Lower lobe of right lung (tissue), 2 donors: ENCODE measurements at regions not wholly inside any gene's neighbourhood (a gene's known extent, or its start where the extent isn't known, plus 50 kb on each side); places are given as distances from the start of the nearest gene placed in this dataset.

ENCODE experiments used
- ATAC-seq, 2 donors: fragments of 200-7000 bp; cut with Tn5 transposase; one replicate each; pipeline ENCODE4 v1.9.1; 2020 to 2022; ENCODE audit warnings: mild to moderate bottlenecking in 2 of 2, moderate library complexity in 2 of 2
- DNase-seq: peaks from one replicate; pipeline ENCODE4 v3.0.0-alpha.2; 2020
- H3K27ac ChIP-seq: fragments of 200-600 bp; one replicate; pipeline ENCODE4 v1.8.0; 2022
- H3K27me3 ChIP-seq: fragments of 200-600 bp; one replicate; pipeline ENCODE4 v1.8.0; 2022; ENCODE audit warnings: low read depth
- H3K36me3 ChIP-seq: fragments of 200-600 bp; one replicate; pipeline ENCODE4 v1.8.0; 2022; ENCODE audit warnings: mild to moderate bottlenecking
- H3K4me1 ChIP-seq: fragments of 200-600 bp; one replicate; pipeline ENCODE4 v1.8.0; 2022
- H3K4me3 ChIP-seq: fragments of 200-600 bp; one replicate; pipeline ENCODE4 v1.8.0; 2022; ENCODE audit warnings: mild to moderate bottlenecking
- H3K9me3 ChIP-seq: fragments of 200-600 bp; one replicate; pipeline ENCODE4 v1.8.0; 2022
- CTCF ChIP-seq: fragments of 200-600 bp; IDR thresholded peaks from one replicate; pipeline ENCODE4 v1.8.0; 2022; ENCODE audit warnings: antibody characterized with exemption, mild to moderate bottlenecking
- intact Hi-C: fragments of 100-400 bp; cut with DNase I; formaldehyde crosslinking; loops from one replicate; pipeline ENCODE4 v1.11.0; 2022
- donor health status: DM: no; HTN: yes; CAD: no; lungs with severe emphysema.

GRCh38 chr12:114879354-114879753 is 195.4 kb upstream of the TBX3 start:
- Histone ChIP-seq H3K27ac (no peak overlapping the region), H3K4me1 (no peaks in the 10 kb centered on the region), H3K9me3 (no peaks in the 10 kb centered on the region), H3K4me3 (no peak overlapping the region), H3K27me3 (no peaks in the 10 kb centered on the region), H3K36me3 (no peaks in the 10 kb centered on the region)
- no peak for ATAC-seq
- no peak for TF ChIP-seq CTCF
- intact Hi-C loops: no loop called here
- no peak for DNase-seq

- intact Hi-C loops: no loop called here
- H3K36me3 ChIP-seq: no peaks in the 10 kb centered on the region
- no peaks in the 10 kb centered on the region for H3K9me3 ChIP-seq
- no peak overlapping the region for H3K4me3 ChIP-seq
- DNase-seq (no peak), ATAC-seq (no peak)
- H3K4me1 ChIP-seq: no peaks in the 10 kb centered on the region
- no peak for TF ChIP-seq CTCF
- no peak overlapping the region for H3K27ac ChIP-seq
- H3K27me3 ChIP-seq: no peaks in the 10 kb centered on the region
Observed at GRCh38 chr12:114878781-114879180, 194.8 kb upstream of the TBX3 start.

- Histone ChIP-seq H3K9me3 (no peaks in the 10 kb centered on the region), H3K4me3 (no peak overlapping the region), H3K36me3 (no peaks in the 10 kb centered on the region), H3K4me1 (no peaks in the 10 kb centered on the region), H3K27ac (no peak overlapping the region), H3K27me3 (no peaks in the 10 kb centered on the region)
- ATAC-seq (no peak), DNase-seq (no peak)
- intact Hi-C loops: no loop called here
- TF ChIP-seq CTCF: no peak
Observed at GRCh38 chr12:114876968-114877680, 193.1 kb upstream of the TBX3 start.

- no peak overlapping the region for H3K4me3 ChIP-seq
- H3K9me3 ChIP-seq: no peaks in the 10 kb centered on the region
- no peak for TF ChIP-seq CTCF
- H3K36me3 ChIP-seq: no peaks in the 10 kb centered on the region
- no peak overlapping the region for H3K27ac ChIP-seq
- H3K4me1 ChIP-seq: no peaks in the 10 kb centered on the region
- intact Hi-C loops: no loop called here
- DNase-seq (no peak), ATAC-seq (no peak)
- no peaks in the 10 kb centered on the region for H3K27me3 ChIP-seq
Observed at GRCh38 chr12:114875313-114875712, 191.3 kb upstream of the TBX3 start.

GRCh38 chr12:114873656-114874055 is 189.7 kb upstream of the TBX3 start:
- no peaks in the 10 kb centered on the region for H3K36me3 ChIP-seq
- no peak for TF ChIP-seq CTCF
- intact Hi-C loops: no loop called here
- no peak overlapping the region for H3K27ac ChIP-seq
- peaks cover 4% of the 10 kb centered on the region for H3K27me3 ChIP-seq
- H3K4me3 ChIP-seq: no peak overlapping the region
- H3K9me3 ChIP-seq: no peaks in the 10 kb centered on the region
- no peaks in the 10 kb centered on the region for H3K4me1 ChIP-seq
- ATAC-seq (no peak), DNase-seq (no peak)
